GM23338 (cell line): ENCODE measurements at regions not wholly inside any gene's neighbourhood (a gene's known extent, or its start where the extent isn't known, plus 50 kb on each side); places are given as distances from the start of the nearest gene placed in this dataset.

Source experiments
- EZH2 ChIP-seq: fragments of 200-600 bp; sonication (generic); IDR thresholded peaks from one replicate; pipeline ENCODE4 v1.8.0; 2017; ENCODE audit warnings: antibody characterized with exemption, mild to moderate bottlenecking, low read depth; ENCODE audit not compliant: unreplicated experiment
- EZH2phosphoT487 ChIP-seq: fragments of 200-600 bp; sonication (generic); IDR thresholded peaks from one replicate; pipeline ENCODE4 v1.8.1; 2018; ENCODE audit warnings: antibody characterized with exemption; ENCODE audit not compliant: unreplicated experiment
- NANOG ChIP-seq: IDR thresholded peaks from 2 replicates; pipeline ENCODE4 v1.6.1; 2016; ENCODE audit warnings: antibody characterized with exemption, borderline replicate concordance
- POLR2AphosphoS5 ChIP-seq: IDR thresholded peaks from 2 replicates; pipeline ENCODE4 v1.6.1; 2016; ENCODE audit warnings: antibody characterized with exemption, low read depth
- ZNF114 ChIP-seq: fragments of 250-450 bp; sonication (Bioruptor Pico); IDR thresholded peaks from 2 replicates; pipeline ENCODE4 v1.5.0; 2020; ENCODE audit warnings: mild to moderate bottlenecking, moderate library complexity
- TF ChIP-seq, protein P1 (sequence below), 2 experiments: fragments of 200-600 bp in 1 of 2; sonication (generic) in 1 of 2; conservative IDR thresholded peaks; 2 replicates each; pipeline versions ENCODE4 v1.5.1 to v1.6.1; 2016 to 2017; ENCODE audit warnings: antibody characterized with exemption in 2 of 2, low read depth in 2 of 2, mild to moderate bottlenecking in 2 of 2, moderate library complexity in 1 of 2
- TF ChIP-seq, protein P2 (sequence below): IDR thresholded peaks from one replicate; pipeline ENCODE4 v1.6.1; 2018; ENCODE audit warnings: antibody characterized with exemption; ENCODE audit not compliant: unreplicated experiment

DNA sequence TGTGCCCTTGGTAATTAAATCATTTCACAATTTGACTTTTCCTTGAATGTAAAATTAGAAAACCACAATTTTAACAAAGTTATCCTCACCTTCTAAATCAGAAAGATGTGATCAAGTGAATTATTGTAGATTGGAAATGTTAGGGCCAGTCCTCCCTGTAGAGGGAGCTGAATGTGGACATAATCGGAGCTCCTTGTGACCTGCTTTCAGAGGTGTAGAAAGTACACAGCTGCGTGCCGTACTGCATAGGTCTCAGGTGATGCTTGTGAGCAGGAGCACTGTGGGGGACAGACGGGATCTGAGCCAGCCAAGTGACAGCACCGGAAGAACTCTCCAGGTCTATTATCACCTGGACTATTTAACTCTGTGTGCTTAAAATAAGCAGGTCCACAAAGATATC, 338.0 kb downstream of the AASDHPPT start:
- TF ChIP-seq, protein P1, sequence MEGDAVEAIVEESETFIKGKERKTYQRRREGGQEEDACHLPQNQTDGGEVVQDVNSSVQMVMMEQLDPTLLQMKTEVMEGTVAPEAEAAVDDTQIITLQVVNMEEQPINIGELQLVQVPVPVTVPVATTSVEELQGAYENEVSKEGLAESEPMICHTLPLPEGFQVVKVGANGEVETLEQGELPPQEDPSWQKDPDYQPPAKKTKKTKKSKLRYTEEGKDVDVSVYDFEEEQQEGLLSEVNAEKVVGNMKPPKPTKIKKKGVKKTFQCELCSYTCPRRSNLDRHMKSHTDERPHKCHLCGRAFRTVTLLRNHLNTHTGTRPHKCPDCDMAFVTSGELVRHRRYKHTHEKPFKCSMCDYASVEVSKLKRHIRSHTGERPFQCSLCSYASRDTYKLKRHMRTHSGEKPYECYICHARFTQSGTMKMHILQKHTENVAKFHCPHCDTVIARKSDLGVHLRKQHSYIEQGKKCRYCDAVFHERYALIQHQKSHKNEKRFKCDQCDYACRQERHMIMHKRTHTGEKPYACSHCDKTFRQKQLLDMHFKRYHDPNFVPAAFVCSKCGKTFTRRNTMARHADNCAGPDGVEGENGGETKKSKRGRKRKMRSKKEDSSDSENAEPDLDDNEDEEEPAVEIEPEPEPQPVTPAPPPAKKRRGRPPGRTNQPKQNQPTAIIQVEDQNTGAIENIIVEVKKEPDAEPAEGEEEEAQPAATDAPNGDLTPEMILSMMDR (conservative IDR thresholded peaks at IDR 0.05; ENCODE audit: low read depth in 2 of 2), result peak; percentile 22 to 29; a peak in 3 of 4 replicates
- no peak for TF ChIP-seq EZH2
- TF ChIP-seq, protein P2, sequence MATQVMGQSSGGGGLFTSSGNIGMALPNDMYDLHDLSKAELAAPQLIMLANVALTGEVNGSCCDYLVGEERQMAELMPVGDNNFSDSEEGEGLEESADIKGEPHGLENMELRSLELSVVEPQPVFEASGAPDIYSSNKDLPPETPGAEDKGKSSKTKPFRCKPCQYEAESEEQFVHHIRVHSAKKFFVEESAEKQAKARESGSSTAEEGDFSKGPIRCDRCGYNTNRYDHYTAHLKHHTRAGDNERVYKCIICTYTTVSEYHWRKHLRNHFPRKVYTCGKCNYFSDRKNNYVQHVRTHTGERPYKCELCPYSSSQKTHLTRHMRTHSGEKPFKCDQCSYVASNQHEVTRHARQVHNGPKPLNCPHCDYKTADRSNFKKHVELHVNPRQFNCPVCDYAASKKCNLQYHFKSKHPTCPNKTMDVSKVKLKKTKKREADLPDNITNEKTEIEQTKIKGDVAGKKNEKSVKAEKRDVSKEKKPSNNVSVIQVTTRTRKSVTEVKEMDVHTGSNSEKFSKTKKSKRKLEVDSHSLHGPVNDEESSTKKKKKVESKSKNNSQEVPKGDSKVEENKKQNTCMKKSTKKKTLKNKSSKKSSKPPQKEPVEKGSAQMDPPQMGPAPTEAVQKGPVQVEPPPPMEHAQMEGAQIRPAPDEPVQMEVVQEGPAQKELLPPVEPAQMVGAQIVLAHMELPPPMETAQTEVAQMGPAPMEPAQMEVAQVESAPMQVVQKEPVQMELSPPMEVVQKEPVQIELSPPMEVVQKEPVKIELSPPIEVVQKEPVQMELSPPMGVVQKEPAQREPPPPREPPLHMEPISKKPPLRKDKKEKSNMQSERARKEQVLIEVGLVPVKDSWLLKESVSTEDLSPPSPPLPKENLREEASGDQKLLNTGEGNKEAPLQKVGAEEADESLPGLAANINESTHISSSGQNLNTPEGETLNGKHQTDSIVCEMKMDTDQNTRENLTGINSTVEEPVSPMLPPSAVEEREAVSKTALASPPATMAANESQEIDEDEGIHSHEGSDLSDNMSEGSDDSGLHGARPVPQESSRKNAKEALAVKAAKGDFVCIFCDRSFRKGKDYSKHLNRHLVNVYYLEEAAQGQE, result no peak
- no peak for TF ChIP-seq POLR2AphosphoS5
- no peak for TF ChIP-seq NANOG
- TF ChIP-seq ZNF114, result no peak
- TF ChIP-seq EZH2phosphoT487, result no peak
